GM12875 (cell line): ENCODE measurements at regions not wholly inside any gene's neighbourhood (a gene's known extent, or its start where the extent isn't known, plus 50 kb on each side); places are given as distances from the start of the nearest gene placed in this dataset.

Source experiments
- H3K4me3 ChIP-seq: one replicate; pipeline ENCODE4 v1.5.1; 2011; ENCODE audit warnings: low read depth, low read length, control low read depth
- CTCF ChIP-seq: IDR thresholded peaks from 2 replicates; pipeline ENCODE4 v1.5.1; 2011; ENCODE audit warnings: low read depth, mild to moderate bottlenecking, control low read depth, inconsistent platforms, low read length, moderate library complexity, borderline replicate concordance; ENCODE audit not compliant: insufficient read depth

- no peak overlapping the region for H3K4me3 ChIP-seq
- TF ChIP-seq CTCF: no peak
Measured at GRCh38 chr14:97878727-97879126, 1081.5 kb downstream of the VRK1 start.

GRCh38 chr14:97887690-97888089 lies 1090.5 kb downstream of the VRK1 start:
- no peak overlapping the region for H3K4me3 ChIP-seq
- no peak for TF ChIP-seq CTCF

GRCh38 chr14:97888331-97888730 lies 1091.1 kb downstream of the VRK1 start:
- no peak for TF ChIP-seq CTCF

GRCh38 chr14:97891515-97891914 lies 1094.3 kb downstream of the VRK1 start:
- no peak for TF ChIP-seq CTCF
- no peak overlapping the region for H3K4me3 ChIP-seq

More at GRCh38 chr14:97888331-97888730, 1091.1 kb downstream of the VRK1 start:
- no peak overlapping the region for H3K4me3 ChIP-seq

GRCh38 chr14:97894552-97894951 lies 1097.4 kb downstream of the VRK1 start:
- H3K4me3 ChIP-seq: no peak overlapping the region
- TF ChIP-seq CTCF: no peak

- no peak overlapping the region for H3K4me3 ChIP-seq
- no peak for TF ChIP-seq CTCF
Measured at GRCh38 chr14:97900196-97900854, 1103.1 kb downstream of the VRK1 start.

GRCh38 chr14:97902630-97903029 lies 1105.4 kb downstream of the VRK1 start:
- TF ChIP-seq CTCF: no peak

More at GRCh38 chr14:97902630-97903029, 1105.4 kb downstream of the VRK1 start:
- no peak overlapping the region for H3K4me3 ChIP-seq
